Activated T-cell treated with anti-CD3 and anti-CD28 coated beads, Interleukin-2, amount 50 U/mL, for 48 hours (primary cell): ENCODE measurements at regions not wholly inside any gene's neighbourhood (a gene's known extent, or its start where the extent isn't known, plus 50 kb on each side); places are given as distances from the start of the nearest gene placed in this dataset.
A peak's percentile ranks its signal among the peaks of the same experiment; 100 is the strongest.
"Not testable (repeated sequence)": the region's sequence is repeated elsewhere in the genome, so short reads cannot be mapped to it uniquely, and the experiment has no call there.

ENCODE experiments used
- DNase-seq, 2 experiments: peaks; one replicate each; pipeline ENCODE4 v3.0.0-alpha.2; 2020

DNA sequence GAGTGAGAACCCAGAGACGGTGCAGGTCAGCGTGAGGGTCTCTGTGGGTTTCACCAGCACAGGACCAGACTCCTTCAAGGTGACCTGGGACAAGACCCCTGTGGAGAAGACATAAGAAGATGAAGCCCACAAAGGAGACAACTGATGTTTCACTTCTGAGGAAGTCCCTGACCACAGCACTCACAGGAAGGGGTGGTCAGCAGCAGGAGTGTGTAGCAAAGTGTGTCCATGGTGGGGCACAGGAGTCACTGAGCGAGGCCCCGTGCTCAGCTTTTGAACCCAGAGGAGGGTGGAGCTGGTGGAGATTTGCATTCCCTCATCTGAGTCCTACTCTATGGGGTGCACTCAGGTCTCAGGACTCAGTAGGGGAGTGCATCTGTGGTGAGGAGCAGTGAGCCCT lies 775.2 kb downstream of the TMEM121 start:
- DNase-seq = not testable (repeated sequence)

DNA sequence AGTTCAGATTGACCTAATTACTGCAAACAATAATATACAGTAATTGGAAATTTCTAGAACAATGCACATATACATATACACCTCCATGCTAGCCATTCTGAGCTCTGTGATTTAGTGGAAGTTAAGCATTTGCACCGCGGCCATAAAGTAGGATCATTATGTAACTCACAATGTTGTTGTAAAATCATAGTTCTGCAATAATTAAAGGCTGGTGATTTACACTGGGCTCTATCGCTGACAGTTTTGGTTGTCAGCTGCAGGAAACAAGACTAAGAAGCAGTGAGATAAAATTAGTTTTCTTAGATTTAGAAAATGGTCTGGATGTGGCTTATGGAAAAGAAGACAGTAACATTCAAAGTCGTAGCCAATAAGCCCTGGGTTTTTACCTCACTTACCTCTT lies 776.3 kb downstream of the TMEM121 start:
- DNase-seq = no peak

DNA sequence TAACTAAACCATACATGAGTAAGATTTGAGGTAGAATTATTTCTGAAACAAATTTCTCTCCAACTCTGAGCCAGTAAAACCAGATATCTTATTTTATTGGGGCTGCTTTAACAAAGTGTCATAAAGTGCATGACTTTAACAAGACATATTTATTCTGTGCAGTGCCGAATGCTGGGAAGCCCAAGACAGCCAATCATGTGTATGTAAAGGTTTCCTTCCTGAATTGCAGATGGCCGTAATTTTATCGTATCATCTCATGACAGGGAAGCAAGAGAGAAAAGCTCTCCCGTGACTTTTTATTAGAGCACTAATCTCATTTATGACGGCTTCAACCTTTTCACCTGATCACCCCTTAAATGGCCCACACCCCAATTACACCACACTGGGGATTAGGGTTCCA lies 777.9 kb downstream of the TMEM121 start:
- no peak for DNase-seq

DNA sequence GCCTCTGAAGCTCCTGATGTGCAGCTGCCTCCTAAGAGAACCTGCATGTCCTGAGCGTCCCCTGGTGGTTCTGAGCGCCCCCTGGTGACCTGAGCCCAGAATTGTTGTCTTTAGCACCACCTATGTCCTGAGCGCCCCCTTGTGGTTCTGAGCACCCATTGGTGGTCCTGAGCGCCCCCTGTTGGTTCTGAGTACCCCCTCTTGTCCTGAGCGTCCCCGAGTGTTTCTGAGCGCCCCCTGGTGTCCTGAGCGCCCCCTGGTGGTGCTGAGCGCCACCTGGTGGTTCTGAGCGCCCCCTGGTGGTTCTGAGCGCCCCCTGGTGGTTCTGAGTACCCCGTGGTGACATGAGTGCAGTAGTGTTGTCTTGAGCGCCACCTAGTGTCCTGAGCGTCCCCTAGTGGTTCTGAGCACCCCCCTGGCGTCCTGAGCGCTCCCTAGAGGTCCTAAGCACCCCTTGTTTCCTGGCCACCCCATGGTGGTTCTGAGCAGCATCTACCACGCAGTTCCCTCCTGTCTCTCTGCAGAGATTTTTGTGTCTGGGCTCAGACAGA lies 782.5 kb downstream of the TMEM121 start:
- peak; percentile 99 to 100 for DNase-seq

DNA sequence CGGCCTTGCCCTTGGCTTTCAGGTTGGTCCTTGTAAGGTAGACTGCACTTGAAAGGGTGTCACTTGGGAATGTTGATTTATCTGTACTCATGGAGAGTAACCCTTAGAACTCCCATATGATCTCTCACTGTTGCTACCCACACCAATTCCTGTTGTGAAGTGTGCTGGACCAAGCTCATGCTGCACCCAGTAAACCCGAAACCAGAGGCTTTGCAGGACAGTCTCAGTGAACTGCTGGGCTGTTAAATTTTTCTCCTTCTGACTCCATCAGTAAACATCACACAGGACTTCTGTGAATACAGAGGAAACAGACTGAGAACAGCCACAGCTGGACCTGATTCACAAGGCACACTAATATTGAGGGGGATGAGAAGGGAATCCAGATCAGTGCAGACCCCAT lies 783.0 kb downstream of the TMEM121 start:
- DNase-seq = no peak

DNA sequence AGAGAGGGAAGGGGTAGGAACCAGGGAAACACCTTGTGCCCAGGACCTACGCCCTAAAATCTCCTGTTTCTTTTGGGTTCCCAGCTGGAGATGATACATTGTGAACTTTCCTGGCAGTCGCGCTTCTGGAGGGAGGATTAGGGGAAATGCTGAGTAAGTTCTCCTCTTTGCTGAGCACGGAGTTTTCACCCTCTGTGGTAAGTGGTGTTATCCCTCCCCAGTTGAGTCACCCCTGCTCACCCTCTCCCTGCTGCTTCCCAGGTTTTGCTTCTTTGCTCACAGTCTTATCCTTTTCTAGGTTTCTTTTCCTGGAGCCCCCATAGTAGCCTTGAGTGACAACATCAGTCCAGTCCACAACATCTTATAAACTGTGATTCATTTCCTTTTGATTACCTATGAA lies 789.1 kb downstream of the TMEM121 start:
- no peak for DNase-seq

DNA sequence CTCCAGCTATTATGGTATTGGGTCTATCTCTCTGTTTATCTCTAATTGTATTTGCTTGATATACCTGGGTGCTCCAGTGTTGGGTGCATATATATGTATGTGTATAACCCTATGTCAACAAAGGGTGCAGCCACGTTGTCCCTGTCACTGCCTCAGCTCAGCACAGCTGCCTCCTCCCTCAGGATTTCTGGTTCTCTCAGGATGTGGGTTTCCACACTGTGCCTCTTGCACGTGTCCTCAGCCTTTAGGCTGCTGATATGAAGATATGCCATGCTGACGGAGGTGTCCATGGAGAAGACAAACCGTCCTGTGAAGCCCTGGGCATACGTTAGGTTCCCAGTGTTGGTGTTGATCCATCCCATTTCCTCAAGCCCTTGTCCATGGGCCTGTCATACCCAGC lies 791.2 kb downstream of the TMEM121 start:
- DNase-seq = no peak

DNA sequence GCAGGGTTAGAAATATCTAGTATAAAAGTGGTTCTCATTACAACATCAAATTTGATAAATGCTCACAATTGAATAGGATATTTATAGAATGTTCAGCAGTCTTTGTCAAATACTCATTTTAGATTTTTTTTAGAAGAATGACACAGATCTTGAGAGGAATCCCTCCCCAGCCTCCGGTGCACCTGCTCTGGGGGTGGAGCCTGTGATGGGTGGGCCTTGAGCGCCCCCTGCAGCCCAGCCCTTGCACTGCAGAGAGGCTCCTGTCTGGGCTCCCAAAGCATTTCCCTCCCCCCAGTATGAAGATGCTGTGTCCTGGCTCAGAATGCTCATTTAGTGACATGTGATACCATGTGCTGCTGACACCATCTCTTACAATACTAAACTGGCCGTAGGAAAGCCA lies 792.3 kb downstream of the TMEM121 start:
- peak; percentile 82 to 83 for DNase-seq

DNA sequence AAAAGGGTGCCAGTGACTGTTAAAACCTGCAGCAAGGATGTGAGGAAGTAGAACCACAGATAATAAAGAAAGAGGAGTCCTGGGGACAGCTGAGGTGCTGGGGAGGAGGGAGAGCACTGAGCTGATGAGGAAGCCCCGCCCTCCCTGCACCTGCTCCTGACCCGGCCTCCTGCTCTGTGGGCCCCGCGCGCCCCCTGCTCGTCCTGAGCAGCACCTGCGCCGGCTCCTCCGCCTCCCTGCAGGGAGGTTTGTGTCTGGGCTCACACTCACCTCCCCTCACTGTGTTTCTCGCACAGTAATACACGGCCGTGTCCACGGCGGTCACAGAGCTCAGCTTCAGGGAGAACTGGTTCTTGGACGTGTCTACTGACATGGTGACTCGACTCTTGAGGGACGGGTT lies 797.6 kb downstream of the TMEM121 start:
- not testable (repeated sequence) for DNase-seq

DNA sequence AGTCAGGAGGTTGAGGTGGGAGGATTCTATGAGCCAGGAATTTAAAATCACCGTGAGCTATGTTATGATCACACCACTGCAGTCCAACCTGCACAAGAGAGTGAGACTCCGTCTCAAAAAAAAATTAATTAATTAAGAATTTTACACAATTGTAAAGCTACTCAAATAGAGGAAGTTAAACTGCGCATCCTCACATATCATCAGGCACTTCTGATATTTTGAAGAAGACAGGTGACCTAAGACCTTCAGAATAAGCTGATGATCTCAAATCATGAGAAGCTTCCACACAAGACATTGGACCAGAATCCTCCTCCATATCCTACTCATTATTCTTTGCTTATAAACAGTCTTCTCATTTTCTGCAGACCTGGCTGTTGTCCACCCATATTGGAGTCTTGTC lies 800.9 kb downstream of the TMEM121 start:
- no peak for DNase-seq

DNA sequence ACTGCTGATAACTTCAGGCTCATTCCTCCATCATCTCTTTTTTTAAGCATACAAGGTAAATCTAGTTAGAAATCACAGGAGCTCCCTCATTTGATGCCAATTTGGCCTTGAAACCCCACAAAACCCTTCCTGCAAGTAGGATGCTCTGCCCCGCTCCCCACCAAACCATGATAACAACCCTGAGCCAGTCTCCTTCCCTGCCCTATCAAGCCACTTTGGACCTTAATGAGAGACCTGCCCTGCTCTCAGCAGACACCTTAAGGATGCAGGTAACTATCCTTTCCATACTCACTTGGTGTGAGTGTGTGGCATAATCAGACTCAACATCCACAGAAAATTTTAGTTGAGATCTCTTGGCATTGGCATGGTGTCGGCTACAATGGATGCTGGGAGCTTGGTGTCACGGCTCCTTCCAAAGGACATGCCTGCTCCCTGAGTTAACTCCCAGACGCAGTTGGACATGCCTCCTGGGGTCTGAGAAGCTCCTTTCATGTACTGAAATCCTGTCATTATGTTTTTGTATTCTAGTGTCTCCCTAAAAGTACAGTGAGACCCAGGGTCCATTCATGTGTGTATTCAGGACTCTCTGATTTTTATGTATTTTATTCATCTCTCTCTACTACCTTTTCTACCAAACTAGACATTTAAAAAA lies 801.4 kb downstream of the TMEM121 start:
- DNase-seq = not testable (repeated sequence)

DNA sequence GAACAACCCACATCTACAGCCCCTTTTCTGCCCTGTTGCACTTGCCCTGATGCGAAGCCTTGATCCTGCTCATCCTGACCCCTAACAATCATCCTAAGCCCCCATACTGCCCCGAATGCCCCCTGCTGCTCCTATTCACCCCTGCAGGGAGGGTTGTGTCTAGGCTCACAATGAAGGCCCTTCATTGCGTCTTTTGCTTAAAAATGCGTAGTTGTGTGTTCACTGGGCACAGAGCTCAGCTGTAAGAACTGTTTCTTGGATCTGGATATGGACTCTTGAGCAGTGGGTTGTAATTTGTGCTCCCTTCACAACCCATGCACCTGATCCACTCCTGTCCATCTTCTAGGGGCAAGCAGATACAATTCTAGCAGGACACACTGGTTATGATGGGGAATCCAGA lies 802.9 kb downstream of the TMEM121 start:
- not testable (repeated sequence) for DNase-seq

DNA sequence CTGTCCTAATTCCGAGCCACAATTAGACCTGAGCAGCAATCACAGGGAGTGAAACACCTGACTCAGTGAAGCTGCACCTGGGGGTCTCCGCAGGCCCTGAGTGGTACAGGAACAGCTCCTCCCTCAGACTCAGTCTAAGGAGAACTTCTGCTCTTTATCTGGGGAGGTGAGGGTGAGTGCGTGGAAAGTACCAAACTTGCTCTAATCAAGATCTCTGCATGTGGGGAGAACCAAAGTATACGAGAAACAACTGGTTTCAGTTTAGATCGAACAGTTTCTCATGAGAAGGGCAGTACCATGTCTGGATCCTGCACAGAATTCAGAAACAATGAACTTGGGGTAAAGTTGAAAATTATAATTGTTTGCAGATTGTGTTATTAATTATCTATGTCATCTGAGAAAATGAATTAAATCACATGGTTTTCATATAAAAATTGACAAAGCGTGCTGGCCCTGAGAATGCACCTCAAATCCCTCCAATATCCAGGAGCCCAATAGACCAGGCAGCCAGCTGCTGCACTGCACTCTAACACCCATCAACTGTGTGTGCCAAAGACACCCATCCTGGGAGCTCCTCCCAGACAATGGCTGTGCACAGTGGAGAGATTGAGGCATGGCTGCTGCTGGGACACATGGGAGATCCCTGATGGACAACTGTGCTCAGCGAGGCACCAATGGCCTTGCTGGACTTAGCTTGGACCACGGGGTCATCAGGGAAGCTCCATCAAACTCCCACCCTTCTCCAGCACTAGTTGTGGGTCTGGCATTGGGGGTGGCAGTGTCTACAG lies 803.8 kb downstream of the TMEM121 start:
- DNase-seq = not testable (repeated sequence)

DNA sequence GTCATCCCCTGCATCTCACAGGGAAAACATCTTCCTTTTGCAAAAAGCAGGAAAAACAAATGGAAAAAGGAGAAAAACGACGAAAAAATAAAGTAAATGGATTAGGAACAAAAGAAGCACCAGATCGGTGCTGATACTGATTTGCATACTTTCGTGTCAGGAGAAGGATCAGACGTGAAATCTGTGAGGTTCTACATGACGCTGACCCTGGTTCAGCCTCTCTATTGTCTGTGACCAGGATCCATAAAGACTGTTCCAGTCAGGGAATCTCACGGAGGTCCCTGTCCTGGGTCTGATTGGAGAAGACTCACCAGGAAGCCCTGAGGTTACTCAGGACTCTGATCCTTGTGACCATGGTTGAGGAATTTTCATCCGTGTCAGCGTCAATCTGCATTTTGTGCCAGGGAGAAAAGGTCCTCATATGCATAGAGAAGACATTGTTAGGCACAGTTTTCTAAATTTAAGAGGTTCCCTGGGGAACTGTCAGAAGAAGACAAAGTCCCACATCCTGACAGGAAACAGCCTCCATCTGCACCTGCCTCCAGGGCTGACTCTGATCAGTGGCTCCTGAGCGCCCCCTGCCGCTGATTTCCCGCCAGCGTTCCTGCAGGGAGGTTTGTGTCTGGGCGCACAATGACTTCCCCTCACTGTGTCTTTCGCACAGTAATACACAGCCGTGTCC lies 808.2 kb downstream of the TMEM121 start:
- DNase-seq = peak; percentile 93 to 95

DNA sequence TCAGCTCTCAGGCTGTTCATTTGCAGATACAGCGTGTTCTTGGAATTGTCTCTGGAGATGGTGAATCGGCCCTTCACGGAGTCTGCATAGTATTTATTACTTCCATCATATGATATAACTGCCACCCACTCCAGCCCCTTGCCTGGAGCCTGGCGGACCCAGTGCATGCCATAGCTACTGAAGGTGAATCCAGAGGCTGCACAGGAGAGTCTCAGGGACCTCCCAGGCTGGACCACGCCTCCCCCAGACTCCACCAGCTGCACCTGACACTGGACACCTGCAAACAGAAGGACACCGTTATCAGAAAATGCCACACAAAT lies 808.7 kb downstream of the TMEM121 start:
- DNase-seq = not testable (repeated sequence)

DNA sequence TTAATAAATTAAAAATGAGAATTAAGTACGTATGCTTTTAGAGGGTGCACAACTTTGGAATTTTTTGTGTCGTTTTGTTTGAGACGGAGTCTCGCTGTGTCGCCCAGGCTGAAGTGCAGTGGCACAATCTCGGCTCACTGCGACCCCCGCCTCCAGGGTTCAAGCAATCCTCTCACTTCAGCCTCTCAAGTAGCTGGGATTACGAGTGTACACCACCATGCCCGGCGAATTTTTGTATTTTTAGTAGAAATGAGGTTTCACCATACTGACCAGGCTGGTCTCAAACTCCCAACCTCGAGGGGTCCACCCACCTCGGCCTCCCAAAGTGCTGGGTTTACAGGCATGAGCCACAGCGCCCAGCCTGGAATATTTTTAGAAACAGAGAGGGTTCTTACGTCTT lies 812.4 kb downstream of the TMEM121 start:
- not testable (repeated sequence) for DNase-seq

DNA sequence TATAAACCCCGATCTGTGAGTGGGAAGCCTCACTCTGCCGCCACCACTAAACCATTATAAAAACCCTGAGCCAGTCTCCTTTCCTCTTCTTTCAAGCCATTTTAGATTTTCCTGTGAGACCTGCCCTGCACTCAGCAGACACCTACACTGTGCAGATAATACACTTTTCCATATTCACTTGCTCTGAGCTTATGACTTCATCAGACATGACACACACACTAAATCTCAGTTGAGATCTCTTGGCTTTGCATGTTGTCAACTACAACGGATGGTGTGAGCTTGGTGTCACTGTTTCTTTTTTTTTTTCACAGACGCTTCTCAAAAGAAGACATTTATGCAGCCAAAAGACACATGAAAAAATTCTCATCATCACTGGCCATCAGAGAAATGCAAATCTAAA lies 814.3 kb downstream of the TMEM121 start:
- DNase-seq = not testable (repeated sequence)

DNA sequence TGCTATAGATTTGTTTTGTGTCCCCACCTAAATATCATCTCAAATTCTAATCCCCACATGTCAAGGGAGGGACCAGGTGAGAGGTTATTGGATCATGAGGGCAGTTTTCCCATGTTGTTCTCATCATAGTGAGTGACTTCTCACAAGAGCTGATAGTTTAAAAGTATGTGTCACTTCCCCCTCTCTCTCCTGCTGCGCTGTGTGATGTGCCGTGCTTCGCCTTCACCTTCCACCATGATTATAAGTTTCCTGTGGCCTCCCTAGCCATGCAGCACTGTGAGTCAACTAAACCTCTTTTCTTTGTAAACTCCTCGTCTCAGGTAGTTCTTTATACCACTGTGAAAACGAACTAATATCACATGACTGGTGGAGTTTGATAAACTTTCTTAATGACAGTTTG lies 814.8 kb downstream of the TMEM121 start:
- not testable (repeated sequence) for DNase-seq

DNA sequence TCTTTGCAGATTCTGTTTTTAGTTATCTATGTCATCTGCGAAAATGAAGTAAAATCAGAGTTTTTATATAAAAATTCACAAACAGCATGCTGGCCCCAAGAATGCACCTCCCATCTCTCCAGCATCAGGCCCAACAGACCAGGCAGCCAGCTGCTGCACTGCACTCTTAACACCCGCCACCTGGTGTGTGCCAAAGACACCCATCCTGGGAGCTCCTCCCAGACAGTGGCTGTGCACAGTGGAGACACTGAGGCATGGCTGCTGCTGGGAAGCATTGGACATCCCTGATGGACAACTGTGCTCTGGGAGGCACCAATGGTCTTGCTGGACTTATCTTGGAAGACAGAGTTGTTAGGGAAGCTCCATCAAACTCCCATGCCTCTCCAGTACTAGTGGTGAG lies 817.2 kb downstream of the TMEM121 start:
- DNase-seq = no peak

DNA sequence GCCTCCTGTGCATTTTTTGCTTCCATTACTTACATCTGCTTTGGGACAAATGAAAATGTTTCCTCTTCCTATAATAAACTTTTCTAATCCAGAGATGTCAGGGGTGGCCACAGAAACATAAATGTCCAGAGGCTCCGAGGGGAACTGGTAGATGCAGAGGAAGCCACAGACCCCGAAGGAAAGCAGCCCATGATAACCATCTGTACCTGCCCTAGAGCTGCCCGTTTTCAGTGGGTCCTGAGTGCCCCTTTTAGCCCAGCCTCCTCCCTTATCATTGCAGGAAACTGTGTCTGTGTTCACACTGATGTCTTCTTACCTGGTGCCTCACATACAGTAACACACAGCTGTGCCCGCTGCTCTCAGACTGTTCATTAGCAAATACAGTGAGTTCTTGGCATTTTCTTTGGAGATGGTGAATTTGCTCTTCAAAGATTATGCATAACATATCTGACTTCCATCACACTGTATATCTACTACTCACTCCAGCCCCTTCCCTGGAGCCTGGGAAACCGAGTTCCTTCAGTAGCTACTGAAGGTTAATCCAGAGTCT lies 817.8 kb downstream of the TMEM121 start:
- DNase-seq = not testable (repeated sequence)

DNA sequence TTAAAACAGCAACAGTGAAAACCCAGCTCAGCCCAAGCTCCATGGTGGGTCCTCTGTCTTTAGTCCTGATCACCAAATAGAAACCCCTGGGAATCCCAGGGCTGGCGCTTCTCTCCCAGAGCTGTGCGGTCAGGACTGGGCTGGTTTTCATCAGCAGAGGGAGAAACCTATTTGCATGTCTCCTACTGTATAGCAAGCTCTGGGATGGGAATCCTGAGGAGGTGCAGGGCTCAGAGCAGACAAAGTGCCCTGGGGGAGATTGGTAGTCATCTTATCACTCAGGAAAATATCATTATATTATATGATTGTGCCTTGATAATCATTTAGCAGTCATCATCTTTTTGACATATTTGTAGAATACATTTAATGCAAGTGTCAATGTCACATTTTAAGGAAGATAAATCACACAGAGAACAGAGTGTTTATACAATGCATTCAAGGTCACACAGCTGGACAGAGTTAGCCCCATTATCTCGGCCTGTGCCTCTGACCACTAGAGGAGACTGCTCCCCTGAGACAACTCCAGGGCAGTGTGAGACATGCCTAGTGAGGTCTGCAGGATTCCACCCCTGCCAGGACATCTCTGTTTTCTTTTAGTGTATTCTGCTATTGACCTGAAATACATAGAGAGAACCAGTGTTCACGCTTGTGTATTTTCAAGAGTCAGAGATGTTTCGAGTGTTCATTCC lies 818.6 kb downstream of the TMEM121 start:
- not testable (repeated sequence) for DNase-seq

DNA sequence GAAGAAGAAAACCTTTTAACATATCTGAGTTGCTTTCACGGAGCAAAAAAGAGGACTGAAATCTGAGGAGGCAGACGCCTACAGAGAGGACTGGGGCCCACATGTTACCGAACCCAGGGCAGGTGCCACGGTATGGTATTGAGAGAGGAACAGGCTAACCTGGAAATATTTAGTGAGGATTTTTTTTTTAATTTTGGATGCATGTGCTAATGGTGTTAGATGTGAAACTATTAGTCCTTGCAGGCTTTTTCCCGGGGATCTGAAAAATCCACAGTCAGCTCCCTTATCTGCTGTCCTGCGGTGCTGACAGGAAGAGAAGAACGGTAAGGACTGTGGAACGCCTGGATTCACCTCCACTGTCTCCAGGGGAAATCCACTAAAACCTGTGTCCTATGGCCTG lies 819.7 kb downstream of the TMEM121 start:
- no peak for DNase-seq
